ENCODE measurements at regions not wholly inside any gene's neighbourhood (a gene's known extent, or its start where the extent isn't known, plus 50 kb on each side); places are given as distances from the start of the nearest gene placed in this dataset.

- TF ChIP-seq EP300 (IDR thresholded peaks at IDR 0.05), result no peak
- no peak for TF ChIP-seq POLR2A (IDR thresholded peaks at IDR 0.05)
These were observed 1377.6 kb upstream of the NXPH2 start for GRCh38 chr2:140157816-140158215.

Measured in upper lobe of left lung (tissue), 4 donors.